SK-N-SH treated with all-trans-retinoic acid at 6 μM for 48 hours (cell line): ENCODE measurements at regions not wholly inside any gene's neighbourhood (a gene's known extent, or its start where the extent isn't known, plus 50 kb on each side); places are given as distances from the start of the nearest gene placed in this dataset.

Experiments used
- ATAC-seq: fragments of 200-7000 bp; cut with Tn5 transposase; 3 replicates; pipeline ENCODE4 v1.9.1; 2020; ENCODE audit warnings: mild to moderate bottlenecking, moderate library complexity
- ARNTL ChIP-seq: fragments of 450-650 bp; formaldehyde crosslinking; IDR thresholded peaks from 2 replicates; pipeline ENCODE4 v1.5.0; 2020; ENCODE audit warnings: low read depth, mild to moderate bottlenecking, moderate library complexity, borderline replicate concordance
- BACH2 ChIP-seq: fragments of 250-450 bp; sonication (Bioruptor Pico); IDR thresholded peaks from 2 replicates; pipeline ENCODE4 v1.9.0; 2021; ENCODE audit warnings: mild to moderate bottlenecking, borderline replicate concordance
- CREB5 ChIP-seq: fragments of 250-450 bp; sonication (Bioruptor Pico); IDR thresholded peaks from 2 replicates; pipeline ENCODE4 v1.5.1; 2020; ENCODE audit warnings: low read depth, mild to moderate bottlenecking, moderate library complexity
- CSDC2 ChIP-seq: fragments of 250-450 bp; sonication (Bioruptor Pico); IDR thresholded peaks from 2 replicates; pipeline ENCODE4 v1.5.0; 2020; ENCODE audit warnings: mild to moderate bottlenecking, moderate library complexity
- CSRNP3 ChIP-seq: fragments of 250-450 bp; sonication (Bioruptor Pico); IDR thresholded peaks from 2 replicates; pipeline ENCODE4 v1.5.1; 2021; ENCODE audit warnings: mild to moderate bottlenecking, moderate library complexity
- GLIS3 ChIP-seq: fragments of 250-450 bp; sonication (Bioruptor Pico); IDR thresholded peaks from 2 replicates; pipeline ENCODE4 v1.5.0; 2020; ENCODE audit warnings: mild to moderate bottlenecking, moderate library complexity
- ISL1 ChIP-seq: fragments of 250-450 bp; sonication (Bioruptor Pico); IDR thresholded peaks from 2 replicates; pipeline ENCODE4 v2.1.2; 2022; ENCODE audit warnings: mild to moderate bottlenecking, moderate library complexity
- OSR1 ChIP-seq: fragments of 250-450 bp; sonication (Bioruptor Pico); IDR thresholded peaks from 2 replicates; pipeline ENCODE4 v1.8.0; 2022; ENCODE audit warnings: moderate library complexity, mild to moderate bottlenecking, inconsistent platforms
- PATZ1 ChIP-seq: fragments of 250-450 bp; sonication (Bioruptor Pico); IDR thresholded peaks from 2 replicates; pipeline ENCODE4 v1.8.0; 2020; ENCODE audit warnings: mild to moderate bottlenecking, moderate library complexity, borderline replicate concordance
- POU6F1 ChIP-seq: fragments of 250-450 bp; sonication (Bioruptor Pico); IDR thresholded peaks from 2 replicates; pipeline ENCODE4 v1.8.0; 2021; ENCODE audit warnings: low read depth, mild to moderate bottlenecking, moderate library complexity, borderline replicate concordance
- PPARA ChIP-seq: fragments of 250-450 bp; sonication (Bioruptor Pico); IDR thresholded peaks from 2 replicates; pipeline ENCODE4 v1.5.0; 2020; ENCODE audit warnings: mild to moderate bottlenecking, borderline replicate concordance
- RARB ChIP-seq: fragments of 250-450 bp; sonication (Bioruptor Pico); IDR thresholded peaks from 2 replicates; pipeline ENCODE4 v1.8.0; 2021; ENCODE audit warnings: mild to moderate bottlenecking, moderate library complexity
- SNAI2 ChIP-seq: fragments of 250-450 bp; sonication (Bioruptor Pico); IDR thresholded peaks from 2 replicates; pipeline ENCODE4 v1.5.0; 2020; ENCODE audit warnings: mild to moderate bottlenecking, moderate library complexity
- TCF4 ChIP-seq: fragments of 250-450 bp; sonication (Bioruptor Pico); IDR thresholded peaks from 2 replicates; pipeline ENCODE4 v1.8.0; 2021; ENCODE audit warnings: mild to moderate bottlenecking, moderate library complexity, borderline replicate concordance
- TOX ChIP-seq: fragments of 250-450 bp; sonication (Bioruptor Pico); IDR thresholded peaks from 2 replicates; pipeline ENCODE4 v1.8.0; 2021; ENCODE audit warnings: mild to moderate bottlenecking, moderate library complexity, borderline replicate concordance
- TSHZ2 ChIP-seq: fragments of 250-450 bp; sonication (Bioruptor Pico); IDR thresholded peaks from 2 replicates; pipeline ENCODE4 v1.5.0; 2020; ENCODE audit warnings: mild to moderate bottlenecking, moderate library complexity
- ZC3H10 ChIP-seq: fragments of 250-450 bp; sonication (Bioruptor Pico); IDR thresholded peaks from 2 replicates; pipeline ENCODE4 v1.5.1; 2021; ENCODE audit warnings: mild to moderate bottlenecking, moderate library complexity
- ZFP30 ChIP-seq: fragments of 450-650 bp; formaldehyde crosslinking; IDR thresholded peaks from 2 replicates; pipeline ENCODE4 v1.5.0; 2022; ENCODE audit warnings: mild to moderate bottlenecking, moderate library complexity
- ZNF565 ChIP-seq: fragments of 450-650 bp; formaldehyde crosslinking; conservative IDR thresholded peaks from 2 replicates; pipeline ENCODE4 v1.5.0; 2020; ENCODE audit warnings: low read depth, mild to moderate bottlenecking, moderate library complexity
- ZNF70 ChIP-seq: fragments of 450-650 bp; formaldehyde crosslinking; IDR thresholded peaks from 2 replicates; pipeline ENCODE4 v1.5.0; 2020; ENCODE audit warnings: mild to moderate bottlenecking, moderate library complexity
- ZNF8 ChIP-seq: fragments of 450-650 bp; formaldehyde crosslinking; IDR thresholded peaks from 2 replicates; pipeline ENCODE4 v1.5.0; 2020; ENCODE audit warnings: mild to moderate bottlenecking, moderate library complexity

GRCh38 chr18:22734791-22735627, 198.1 kb upstream of the RBBP8 start (continued):
- TF ChIP-seq TSHZ2 (CRISPR knock-in tag) = no peak
- TF ChIP-seq GLIS3 (CRISPR knock-in tag) = no peak
- TF ChIP-seq CSDC2 (CRISPR knock-in tag) = no peak
- no peak for TF ChIP-seq BACH2 (CRISPR knock-in tag)
- TF ChIP-seq ZNF565 (CRISPR knock-in tag) = no peak
- TF ChIP-seq, all 23 proteins: peak for 0

- no peak for ATAC-seq
- TF ChIP-seq OSR1 (CRISPR knock-in tag) = no peak
- TF ChIP-seq ZFP30 (CRISPR knock-in tag) = no peak
- TF ChIP-seq ZC3H10 (CRISPR knock-in tag) = no peak
- TF ChIP-seq SNAI2 (CRISPR knock-in tag) = no peak
These were observed 196.1 kb upstream of the RBBP8 start for GRCh38 chr18:22737054-22737453.

- no peak for TF ChIP-seq TCF4
- no peak for ATAC-seq
These were observed 194.0 kb upstream of the RBBP8 start for GRCh38 chr18:22739061-22739642.

GRCh38 chr18:22739789-22740188, 193.3 kb upstream of the RBBP8 start:
- TF ChIP-seq TOX (CRISPR knock-in tag) = no peak
- TF ChIP-seq PATZ1 (CRISPR knock-in tag) = no peak
- TF ChIP-seq ZNF565 (CRISPR knock-in tag) = no peak
- no peak for TF ChIP-seq ZNF70 (CRISPR knock-in tag)
- no peak for TF ChIP-seq OSR1 (CRISPR knock-in tag)
- no peak for TF ChIP-seq POU6F1 (CRISPR knock-in tag)
- TF ChIP-seq TCF4 = no peak
- TF ChIP-seq ZFP30 (CRISPR knock-in tag) = no peak
- TF ChIP-seq RARB = no peak
- TF ChIP-seq GLIS3 (CRISPR knock-in tag) = no peak
- no peak for TF ChIP-seq ARNTL (CRISPR knock-in tag)
- no peak for TF ChIP-seq PPARA (CRISPR knock-in tag)
- no peak for TF ChIP-seq CSDC2 (CRISPR knock-in tag)
- TF ChIP-seq CSRNP3 (CRISPR knock-in tag) = no peak
- TF ChIP-seq CREB5 (CRISPR knock-in tag) = no peak
- no peak for TF ChIP-seq ISL1 (CRISPR knock-in tag)
- no peak for TF ChIP-seq ZC3H10 (CRISPR knock-in tag)
- no peak for TF ChIP-seq ZNF8 (CRISPR knock-in tag)
- TF ChIP-seq TSHZ2 (CRISPR knock-in tag) = no peak
- TF ChIP-seq, all 23 proteins: peak for 0
- no peak for ATAC-seq
